C4-2B (cell line): ENCODE measurements at regions not wholly inside any gene's neighbourhood (a gene's known extent, or its start where the extent isn't known, plus 50 kb on each side); places are given as distances from the start of the nearest gene placed in this dataset.

Experiments used
- H3K27ac ChIP-seq: fragments of 450-650 bp; 2 replicates; pipeline ENCODE4 v1.5.1; 2017
- CTCF ChIP-seq: fragments of 450-650 bp; conservative IDR thresholded peaks from 2 replicates; pipeline ENCODE4 v1.5.1; 2017; ENCODE audit warnings: mild to moderate bottlenecking
- ZFX ChIP-seq: fragments of 450-650 bp; IDR thresholded peaks from 2 replicates; pipeline ENCODE4 v1.6.1; 2017

DNA sequence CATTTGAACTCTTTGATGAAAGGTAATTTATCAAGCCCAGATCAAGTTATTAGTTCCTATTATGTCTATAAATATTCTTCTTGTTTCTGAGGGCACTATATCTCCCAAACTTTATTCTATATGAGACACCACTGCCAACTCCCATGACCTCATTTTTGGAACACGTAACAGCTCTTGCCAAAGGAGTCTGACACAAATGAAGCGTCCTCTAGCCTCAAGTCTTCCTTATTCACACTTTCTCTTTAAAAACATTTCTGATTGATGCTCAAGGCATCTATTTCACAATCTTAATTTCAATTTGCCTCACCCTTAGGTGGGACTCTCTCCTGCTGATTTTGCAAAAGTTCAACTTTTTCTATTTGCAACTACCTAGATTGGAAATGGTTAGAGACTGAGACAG is 848.4 kb downstream of the GATA3 start:
- TF ChIP-seq CTCF: no peak
- no peak for TF ChIP-seq ZFX
- no peak overlapping the region for H3K27ac ChIP-seq

GRCh38 chr10:8908013-8908412 is 853.5 kb downstream of the GATA3 start:
- no peak for TF ChIP-seq ZFX
- peak; percentile 2; the same call in 1 of the 2 replicates for TF ChIP-seq CTCF
- no peak overlapping the region for H3K27ac ChIP-seq

- H3K27ac ChIP-seq: no peak overlapping the region
- TF ChIP-seq ZFX (no peak), CTCF (no peak)
Measured at GRCh38 chr10:8910314-8910713, 855.8 kb downstream of the GATA3 start.

GRCh38 chr10:8911032-8911431 is 856.5 kb downstream of the GATA3 start:
- TF ChIP-seq CTCF (no peak), ZFX (no peak)
- no peak overlapping the region for H3K27ac ChIP-seq

DNA sequence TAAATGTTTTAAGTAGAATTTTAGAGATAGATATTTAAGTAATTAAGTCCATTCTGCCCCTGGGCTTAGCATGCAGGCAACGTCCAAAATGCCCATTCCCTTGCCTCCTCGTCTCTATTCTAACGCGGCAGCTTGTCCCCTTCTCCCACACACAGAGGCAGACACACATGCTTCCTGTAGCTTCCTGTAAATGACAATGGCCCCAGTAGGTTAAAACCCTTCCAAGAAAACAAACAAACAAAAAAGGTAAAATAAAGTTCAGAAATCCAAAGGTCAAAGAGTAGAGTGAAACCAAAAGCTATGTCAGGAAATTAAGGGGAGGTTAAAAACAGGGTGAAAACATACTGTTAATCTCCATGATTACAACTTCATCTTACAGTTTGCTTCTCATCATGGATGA is 857.6 kb downstream of the GATA3 start:
- TF ChIP-seq ZFX (no peak), CTCF (no peak)
- no peak overlapping the region for H3K27ac ChIP-seq

DNA sequence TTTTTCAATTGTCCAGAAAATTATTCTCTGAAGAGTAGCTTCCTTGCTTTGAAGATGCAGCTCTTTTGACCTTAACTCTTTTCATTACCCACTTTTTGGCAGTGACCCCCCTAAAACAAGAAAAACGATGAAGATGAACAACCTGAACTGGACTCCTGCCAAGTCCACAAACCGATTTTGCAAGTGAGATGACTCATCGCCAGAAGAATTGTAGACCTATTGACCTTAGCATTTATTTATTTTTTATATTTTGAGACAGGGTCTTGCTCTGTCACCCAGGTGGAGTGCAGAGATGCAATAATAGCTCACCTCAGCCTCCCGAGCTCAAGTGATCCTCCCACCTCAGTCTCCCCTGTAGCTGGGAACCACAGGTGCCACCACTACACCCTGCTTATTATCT is 859.2 kb downstream of the GATA3 start:
- H3K27ac ChIP-seq: no peak overlapping the region
- TF ChIP-seq CTCF (no peak), ZFX (no peak)

- no peak overlapping the region for H3K27ac ChIP-seq
- TF ChIP-seq ZFX (no peak), CTCF (no peak)
Measured at GRCh38 chr10:8919280-8919679, 864.8 kb downstream of the GATA3 start.
